Right atrium auricular region (tissue), 2 donors: ENCODE measurements at regions not wholly inside any gene's neighbourhood (a gene's known extent, or its start where the extent isn't known, plus 50 kb on each side); places are given as distances from the start of the nearest gene placed in this dataset.
"Not testable (repeated sequence)": the region's sequence is repeated elsewhere in the genome, so short reads cannot be mapped to it uniquely, and the experiment has no call there.

ENCODE experiments used
- DNase-seq: peaks from one replicate; pipeline ENCODE4 v3.0.0-alpha.2; 2019; ENCODE audit warnings: low spot score
- H3K27ac ChIP-seq, 2 donors: fragments of 200-600 bp; sonication (generic); 1 replicate in 1 of 2; 2 replicates in 1 of 2; pipeline ENCODE4 v1.5.1; 2016 to 2019
- H3K27me3 ChIP-seq, 2 donors: fragments of 200-600 bp; sonication (generic); one replicate each; pipeline versions ENCODE4 v1.5.1 to v1.6.0; 2017 to 2019
- H3K36me3 ChIP-seq: fragments of 200-600 bp; sonication (generic); one replicate; pipeline ENCODE4 v1.5.1; 2016
- H3K4me1 ChIP-seq, 2 donors: fragments of 200-600 bp; sonication (generic); one replicate each; pipeline versions ENCODE4 v1.5.1 to v1.6.0; 2017 to 2019
- H3K4me3 ChIP-seq, 2 donors: fragments of 200-600 bp; sonication (generic); 1 replicate in 1 of 2; 2 replicates in 1 of 2; pipeline ENCODE4 v1.5.1; 2017 to 2019; ENCODE audit warnings: mild to moderate bottlenecking in 1 of 2, moderate library complexity in 1 of 2
- H3K9me3 ChIP-seq, 2 donors: fragments of 200-600 bp; sonication (generic); one replicate each; pipeline ENCODE4 v1.5.1; 2019
- CTCF ChIP-seq, 2 donors: fragments of 200-600 bp; sonication (generic); IDR thresholded peaks; one replicate each; pipeline ENCODE4 v1.5.1; 2019; ENCODE audit warnings: antibody characterized with exemption in 2 of 2

GRCh38 chr4:30866907-30867306 lies 146.7 kb downstream of the PCDH7 start:
- no peak for TF ChIP-seq CTCF (IDR thresholded peaks at IDR 0.05)
- Histone ChIP-seq H3K4me3 (no peak overlapping the region), H3K36me3 (no peaks in the 10 kb centered on the region), H3K27me3 (no peaks in the 10 kb centered on the region), H3K9me3 (no peaks in the 10 kb centered on the region), H3K27ac (no peak overlapping the region), H3K4me1 (no peaks in the 10 kb centered on the region)
- DNase-seq = no peak

GRCh38 chr4:30867427-30867826 lies 147.3 kb downstream of the PCDH7 start:
- H3K36me3 ChIP-seq = no peaks in the 10 kb centered on the region
- no peaks in the 10 kb centered on the region for H3K4me1 ChIP-seq
- H3K4me3 ChIP-seq = no peak overlapping the region
- H3K27ac ChIP-seq = no peak overlapping the region
- no peak for DNase-seq
- H3K27me3 ChIP-seq = no peaks in the 10 kb centered on the region
- H3K9me3 ChIP-seq = no peaks in the 10 kb centered on the region
- no peak for TF ChIP-seq CTCF (IDR thresholded peaks at IDR 0.05)

GRCh38 chr4:30868111-30868895 lies 148.1 kb downstream of the PCDH7 start:
- Histone ChIP-seq H3K27me3 (no peaks in the 10 kb centered on the region), H3K4me3 (no peak overlapping the region), H3K9me3 (no peaks in the 10 kb centered on the region), H3K4me1 (no peaks in the 10 kb centered on the region), H3K36me3 (no peaks in the 10 kb centered on the region), H3K27ac (no peak overlapping the region)
- no peak for TF ChIP-seq CTCF (IDR thresholded peaks at IDR 0.05)
- DNase-seq = no peak

- not testable (repeated sequence) for H3K27ac ChIP-seq, H3K9me3 ChIP-seq, H3K36me3 ChIP-seq, DNase-seq, H3K27me3 ChIP-seq, H3K4me1 ChIP-seq, H3K4me3 ChIP-seq
Measured at GRCh38 chr4:30869387-30869786, 149.2 kb downstream of the PCDH7 start.

GRCh38 chr4:30870513-30870912 lies 150.3 kb downstream of the PCDH7 start:
- no peak overlapping the region for H3K27ac ChIP-seq
- H3K27me3 ChIP-seq = no peaks in the 10 kb centered on the region
- H3K4me1 ChIP-seq = no peaks in the 10 kb centered on the region
- no peaks in the 10 kb centered on the region for H3K36me3 ChIP-seq
- H3K9me3 ChIP-seq = no peaks in the 10 kb centered on the region
- DNase-seq = no peak
- no peak for TF ChIP-seq CTCF (IDR thresholded peaks at IDR 0.05)
- H3K4me3 ChIP-seq = no peak overlapping the region

GRCh38 chr4:30875658-30876269 lies 155.6 kb downstream of the PCDH7 start:
- Histone ChIP-seq H3K4me1 (no peaks in the 10 kb centered on the region), H3K4me3 (no peak overlapping the region), H3K36me3 (no peaks in the 10 kb centered on the region), H3K9me3 (no peaks in the 10 kb centered on the region), H3K27ac (no peak overlapping the region), H3K27me3 (no peaks in the 10 kb centered on the region)
- no peak for DNase-seq
- TF ChIP-seq CTCF (IDR thresholded peaks at IDR 0.05) = no peak
